HG03442 (cell line): ENCODE measurements at regions not wholly inside any gene's neighbourhood (a gene's known extent, or its start where the extent isn't known, plus 50 kb on each side); places are given as distances from the start of the nearest gene placed in this dataset.
"Not testable (repeated sequence)": the region's sequence is repeated elsewhere in the genome, so short reads cannot be mapped to it uniquely, and the experiment has no call there.

Experiments used
- ATAC-seq: cut with Tn5 transposase; IDR thresholded peaks from one replicate; pipeline ENCODE4 v1.9.1; 2021; ENCODE audit warnings: mild to moderate bottlenecking, moderate library complexity; ENCODE audit not compliant: unreplicated experiment

DNA sequence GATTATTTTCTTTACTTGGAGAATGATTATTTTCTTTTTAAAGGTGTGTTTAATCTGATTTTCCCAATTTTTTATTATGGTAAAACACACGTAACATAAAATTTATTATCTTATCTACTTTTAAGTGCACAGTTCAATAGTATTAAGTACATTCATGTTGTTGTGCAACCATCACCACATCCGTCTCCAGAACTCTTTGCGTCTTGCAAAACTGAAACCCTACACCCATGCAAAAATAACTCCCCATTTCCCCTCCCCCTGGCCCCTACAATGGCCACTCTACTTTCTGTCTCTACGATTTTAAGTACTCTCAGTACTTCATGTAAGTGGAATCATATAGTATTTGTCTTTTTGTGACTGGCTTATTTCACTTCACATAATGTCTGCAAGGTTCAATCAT, 230.7 kb downstream of the SATB1 start:
- ATAC-seq = peak; percentile 66

DNA sequence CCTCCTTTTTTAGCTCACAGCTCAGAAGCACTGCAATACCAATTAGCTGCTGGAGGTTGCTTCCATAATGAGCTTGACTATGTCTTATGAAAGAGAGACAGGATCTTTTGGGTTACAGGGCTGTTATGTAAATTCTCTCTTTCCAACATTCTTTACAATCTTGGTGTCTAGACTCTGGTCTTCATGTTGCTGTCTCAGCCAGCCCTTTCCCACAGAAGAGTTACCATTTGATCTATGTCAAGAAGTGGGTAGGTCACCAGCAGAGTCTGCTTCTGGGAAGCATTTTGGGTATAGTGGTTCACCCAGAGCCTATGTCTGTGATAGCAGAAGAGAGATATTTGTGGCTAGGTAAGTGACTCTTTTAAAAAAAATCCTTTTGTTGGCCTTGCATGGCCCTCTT, 234.5 kb downstream of the SATB1 start:
- ATAC-seq = no peak

DNA sequence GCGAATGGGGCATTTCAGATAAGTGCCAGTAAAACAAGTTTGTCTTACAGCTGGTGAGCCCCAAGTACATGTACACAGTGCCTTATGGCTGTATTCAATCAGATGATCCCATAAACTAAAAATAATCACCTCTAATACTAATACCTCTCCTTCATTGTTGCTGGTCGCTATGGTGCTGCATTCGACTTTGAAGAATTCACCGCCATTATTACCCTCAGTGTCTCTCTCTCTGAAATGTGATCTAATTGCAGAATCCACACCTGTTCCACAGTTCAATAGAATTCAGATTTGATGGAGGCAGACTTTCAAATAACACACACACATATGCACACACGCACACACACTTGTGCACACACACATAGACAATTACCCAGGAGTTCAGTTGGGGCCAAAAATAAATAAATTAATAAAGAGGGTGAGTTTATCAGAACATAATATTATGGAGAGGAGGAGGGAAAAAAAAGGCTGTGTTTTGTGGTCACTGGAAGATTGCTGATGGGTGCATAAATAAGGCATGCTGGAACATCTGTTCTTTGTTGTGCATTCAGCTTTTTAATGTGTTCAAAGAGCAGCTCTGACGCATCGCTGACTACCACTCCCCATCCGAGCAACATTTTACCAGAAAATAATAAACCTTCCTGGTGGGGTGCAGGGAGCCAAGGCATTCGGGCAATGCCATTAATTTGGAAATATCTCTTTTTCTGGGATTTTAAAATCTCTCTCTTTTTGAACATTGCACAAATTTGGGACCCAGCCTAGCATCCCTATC, 235.7 kb downstream of the SATB1 start:
- ATAC-seq = no peak

DNA sequence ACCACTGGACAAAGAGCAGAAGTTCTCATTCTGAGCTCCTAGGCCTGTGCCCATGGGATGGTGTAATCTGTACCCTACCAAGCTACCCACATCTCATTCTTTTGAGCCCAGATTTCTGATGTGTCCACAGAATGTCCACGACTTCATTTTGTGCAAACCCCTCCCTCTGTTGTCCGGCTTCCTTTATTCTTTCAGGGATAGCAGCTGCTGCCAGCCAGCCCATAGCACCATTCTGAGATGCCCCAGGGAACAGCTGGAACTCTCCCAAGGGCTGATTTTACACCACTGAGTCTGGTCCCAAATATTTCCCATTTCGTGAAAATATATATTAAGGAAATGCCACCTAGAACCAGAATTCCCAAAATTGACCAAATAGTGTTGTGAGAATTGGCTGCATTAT, 236.6 kb downstream of the SATB1 start:
- no peak for ATAC-seq

DNA sequence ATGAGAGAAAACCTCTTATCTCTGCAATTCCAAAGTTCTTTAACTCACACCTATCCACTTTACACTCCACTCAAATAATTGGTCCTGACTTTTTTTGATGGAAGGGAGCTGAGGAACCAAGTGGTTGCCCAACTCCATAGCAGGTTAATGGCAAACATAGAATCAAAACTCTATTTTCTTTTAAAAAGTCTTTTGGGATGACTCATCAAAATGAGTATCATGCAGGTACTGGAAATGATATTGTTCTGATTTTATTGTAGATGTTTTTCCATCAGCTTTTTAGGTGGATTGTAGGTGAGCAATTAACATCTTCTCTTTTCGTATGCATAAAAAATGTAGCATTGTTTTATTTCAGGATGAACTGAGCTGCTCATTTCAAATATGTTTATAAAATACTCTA, 239.5 kb downstream of the SATB1 start:
- no peak for ATAC-seq

DNA sequence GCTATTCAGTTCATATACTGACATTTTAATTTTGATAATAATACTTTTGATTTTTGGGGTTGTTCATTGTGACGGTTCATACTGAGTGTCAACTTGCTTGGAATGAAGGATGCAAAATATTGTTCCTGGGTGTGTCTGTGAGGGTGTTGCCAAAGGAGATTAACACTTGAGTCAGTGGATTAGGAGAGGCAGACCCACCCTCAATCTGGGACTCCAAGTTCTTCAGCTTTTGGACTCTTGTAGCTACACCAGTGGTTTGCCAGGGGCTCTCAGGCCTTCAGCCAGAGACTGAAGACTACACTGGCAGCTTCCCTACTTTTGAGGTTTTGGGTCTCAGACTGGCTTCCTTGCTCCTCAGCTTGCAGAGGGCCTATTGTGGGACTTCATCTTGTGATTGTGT, 242.2 kb downstream of the SATB1 start:
- ATAC-seq = not testable (repeated sequence)

DNA sequence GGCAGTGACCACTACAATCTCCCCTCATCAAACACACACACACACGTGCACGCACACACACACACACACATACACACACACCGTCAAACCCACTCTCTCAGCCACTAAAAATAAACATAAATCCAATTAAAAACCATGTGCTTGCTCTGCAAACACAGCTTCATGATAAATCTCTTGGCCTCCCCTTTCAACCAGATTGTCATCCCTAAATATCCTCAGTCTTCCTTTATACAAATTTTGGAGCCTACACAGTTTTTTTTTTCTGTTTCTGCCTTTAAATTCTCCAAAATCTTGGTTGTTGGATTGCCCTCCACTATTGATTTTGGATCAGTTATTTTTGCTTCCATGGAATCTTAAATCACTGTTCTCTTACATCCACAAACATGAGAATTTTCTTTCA, 245.6 kb downstream of the SATB1 start:
- no peak for ATAC-seq

DNA sequence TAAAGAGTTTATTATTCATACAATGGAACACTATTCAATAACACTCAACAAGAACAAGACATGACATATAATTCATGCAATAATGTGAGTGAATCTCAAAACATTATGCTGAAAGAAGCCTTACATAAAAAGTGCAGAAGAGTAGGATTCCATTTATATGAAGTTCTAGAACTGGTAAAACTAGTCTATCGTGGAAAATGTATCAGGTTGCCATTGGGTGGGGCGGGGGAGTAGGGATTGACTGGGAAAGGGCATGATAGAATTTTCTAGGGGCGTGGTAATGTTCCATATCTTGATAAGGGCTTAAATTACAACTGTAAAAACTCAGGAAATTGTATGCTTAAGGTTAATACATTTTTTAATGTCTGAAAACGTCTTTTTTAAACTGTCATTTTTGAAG, 247.9 kb downstream of the SATB1 start:
- no peak for ATAC-seq

DNA sequence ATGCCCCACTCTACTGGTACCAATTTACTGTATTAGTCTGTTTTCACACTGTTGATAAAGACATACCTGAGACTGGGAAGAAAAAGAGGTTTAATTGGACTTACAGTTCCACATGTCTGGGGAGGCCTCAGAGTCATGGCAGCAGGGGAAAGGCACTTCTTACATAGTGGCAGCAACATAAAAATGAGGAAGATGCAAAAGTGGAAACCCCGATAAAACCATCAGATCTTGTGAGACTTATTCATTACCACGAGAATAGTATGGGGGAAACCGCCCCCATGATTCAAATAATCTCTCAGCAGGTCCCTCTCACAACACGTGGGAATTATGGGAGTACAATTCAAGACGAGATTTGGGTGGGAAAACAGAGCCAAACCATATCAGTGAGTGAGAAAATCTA, 251.2 kb downstream of the SATB1 start:
- ATAC-seq = not testable (repeated sequence)

DNA sequence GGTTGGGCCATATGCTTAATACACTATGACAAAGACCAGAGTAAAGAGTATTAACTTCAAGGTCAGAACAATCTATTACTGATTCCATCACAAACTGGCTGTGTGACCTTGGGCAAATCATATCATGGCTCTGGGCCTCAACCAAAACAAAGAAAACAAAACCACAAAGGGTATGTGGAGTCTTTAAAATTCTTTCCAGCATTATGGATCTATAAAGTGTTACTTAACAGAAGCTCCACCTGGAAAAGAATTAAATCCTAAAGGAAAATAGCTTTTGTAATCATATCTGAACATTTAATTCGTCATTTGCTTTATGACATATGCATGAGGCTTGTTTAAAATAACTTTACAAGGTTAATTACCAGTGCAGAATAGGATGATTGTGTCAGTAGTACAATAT, 265.5 kb downstream of the SATB1 start:
- ATAC-seq = no peak

DNA sequence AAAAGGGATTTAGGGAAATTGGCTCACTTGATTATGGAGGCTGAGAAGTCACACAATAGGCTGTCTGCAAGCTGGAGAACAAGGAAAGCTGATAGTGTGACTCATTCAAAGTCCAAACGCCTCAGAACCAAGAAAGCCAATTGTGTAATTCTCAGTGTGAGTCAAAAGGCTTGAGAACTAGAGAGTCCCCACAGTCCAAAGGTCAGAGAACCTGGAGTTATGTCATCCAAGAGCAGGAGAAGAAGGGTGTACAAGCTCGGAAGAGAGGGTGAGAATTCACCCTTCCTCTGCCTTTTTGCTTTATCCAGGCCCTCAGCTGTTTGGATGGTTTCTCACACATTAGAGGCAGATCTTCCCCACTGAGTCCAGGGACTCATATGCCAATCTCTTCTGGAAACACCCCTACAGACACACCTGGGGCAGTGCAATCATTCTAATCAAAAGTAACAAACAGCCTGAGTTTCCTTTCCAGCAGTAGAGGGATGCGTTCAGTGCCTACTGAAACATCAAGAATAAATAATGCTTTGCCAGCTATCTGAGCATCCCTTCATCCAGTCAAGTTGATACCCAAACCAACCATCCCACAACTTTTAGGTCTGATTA, 271.5 kb downstream of the SATB1 start:
- ATAC-seq = no peak

DNA sequence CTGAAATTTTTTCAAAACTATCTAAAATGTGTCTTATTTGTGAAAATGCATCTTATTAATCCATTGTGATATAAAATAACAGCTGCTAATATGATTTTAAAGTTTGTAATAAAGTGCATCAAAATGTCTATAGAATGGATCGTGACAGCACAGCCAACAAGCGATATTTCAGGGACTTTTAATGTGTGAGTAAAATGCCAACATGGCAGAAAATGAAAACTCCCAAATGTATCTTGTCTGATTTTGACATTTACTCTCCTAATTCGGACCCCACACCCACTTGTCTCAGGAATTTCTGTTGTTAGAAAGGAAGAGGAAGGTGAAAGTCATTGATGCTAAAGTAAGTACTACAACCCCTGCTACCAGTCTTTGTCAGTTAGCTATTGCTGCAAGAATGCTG, 273.9 kb downstream of the SATB1 start:
- ATAC-seq = no peak

DNA sequence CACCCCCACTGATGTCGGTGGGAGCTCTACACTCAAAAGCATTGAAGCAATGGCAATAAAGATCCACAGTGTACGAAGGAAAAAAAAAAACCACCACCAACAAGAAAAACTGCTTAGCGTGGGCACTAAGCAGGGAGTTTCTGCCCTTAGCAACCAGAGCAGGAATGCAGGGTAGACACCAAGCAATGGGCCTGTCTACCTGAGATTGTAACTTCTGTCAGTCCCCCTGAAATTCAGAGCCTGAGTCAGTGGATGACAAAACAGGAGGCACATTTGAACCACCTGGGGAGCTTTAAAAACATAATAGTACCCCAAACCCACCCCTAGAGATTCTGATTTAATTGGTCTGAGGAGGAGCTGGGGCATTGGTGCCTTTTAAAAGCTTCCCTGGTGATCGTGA, 275.2 kb downstream of the SATB1 start:
- ATAC-seq = no peak

DNA sequence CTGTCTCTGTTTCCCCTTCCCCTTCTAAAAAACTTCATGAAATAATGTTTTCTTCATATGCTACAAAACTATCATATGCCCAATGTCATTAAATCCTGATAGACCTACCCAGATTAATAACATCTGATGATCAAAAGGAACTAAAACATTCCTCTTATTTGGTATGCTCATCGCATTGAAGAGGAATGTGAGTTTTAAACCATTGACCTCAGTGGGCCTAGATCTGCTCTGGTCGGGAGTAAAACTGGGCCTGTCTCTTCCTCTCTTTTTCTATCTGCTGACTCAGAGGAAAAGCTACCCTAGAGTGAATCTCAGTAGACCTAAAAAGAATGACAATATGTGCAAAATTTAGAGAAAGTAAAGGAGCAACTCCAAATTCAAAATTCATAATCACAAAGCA, 275.8 kb downstream of the SATB1 start:
- ATAC-seq = no peak

DNA sequence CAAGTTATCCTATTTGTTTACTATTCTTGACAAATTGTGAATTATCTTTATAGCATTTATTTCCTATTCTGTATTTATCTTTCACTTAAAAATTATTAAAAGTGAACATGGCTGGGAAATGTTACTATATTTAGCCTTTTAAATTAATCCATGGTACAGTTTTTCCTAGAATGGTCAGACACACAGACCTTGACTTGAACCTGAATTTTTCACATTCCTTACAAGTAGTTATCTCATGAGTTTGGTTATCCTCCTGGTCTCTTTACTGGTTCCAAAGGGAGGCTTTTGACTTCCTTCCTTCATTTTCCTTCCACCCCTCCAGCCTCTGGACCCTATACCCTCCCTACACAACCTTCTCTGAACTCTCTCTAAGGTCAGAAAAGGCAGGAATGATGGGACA, 280.6 kb downstream of the SATB1 start:
- no peak for ATAC-seq

DNA sequence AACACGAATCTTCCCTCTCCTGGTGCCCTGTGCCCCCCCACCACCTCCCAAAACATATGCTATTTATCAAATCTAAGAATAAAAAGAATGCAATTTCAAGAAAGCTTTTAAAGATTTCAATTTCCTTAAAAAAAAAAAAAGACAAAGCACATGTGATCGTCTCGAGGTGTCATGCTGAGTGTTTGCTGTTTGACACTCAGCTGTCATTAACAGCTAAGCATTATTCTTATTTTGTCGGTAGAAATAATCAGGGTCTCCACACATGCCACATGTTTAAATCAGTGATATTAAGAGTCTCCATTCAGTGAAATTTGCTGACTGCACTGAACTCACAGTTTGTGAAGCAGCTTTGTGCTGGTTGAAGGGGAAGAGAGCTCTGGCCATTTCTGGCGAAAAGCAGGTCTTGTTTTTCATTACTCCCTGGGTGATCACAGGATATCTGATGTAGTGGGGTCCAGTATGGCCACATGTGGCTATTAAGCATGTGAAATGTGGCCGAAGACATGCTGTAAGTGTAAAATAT, 281.8 kb downstream of the SATB1 start:
- no peak for ATAC-seq

DNA sequence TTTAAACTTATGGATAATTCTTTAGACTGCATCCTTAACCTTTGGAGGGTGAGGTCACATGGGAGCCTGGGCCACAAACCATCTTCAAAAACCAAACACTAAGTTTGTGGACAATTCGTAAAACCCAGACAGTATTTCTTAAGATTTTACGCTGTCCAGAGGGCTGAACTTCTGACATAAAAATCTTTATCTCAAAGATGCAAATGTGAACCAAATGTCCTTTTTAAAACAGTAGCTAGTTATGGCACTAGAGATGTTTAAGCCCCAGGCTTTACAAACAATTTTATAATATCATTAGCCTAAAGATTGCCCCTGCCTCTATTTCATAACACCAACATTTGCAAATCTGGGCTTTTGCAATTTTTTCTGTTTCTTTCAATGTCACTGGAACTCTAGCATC, 287.2 kb downstream of the SATB1 start:
- ATAC-seq = no peak

DNA sequence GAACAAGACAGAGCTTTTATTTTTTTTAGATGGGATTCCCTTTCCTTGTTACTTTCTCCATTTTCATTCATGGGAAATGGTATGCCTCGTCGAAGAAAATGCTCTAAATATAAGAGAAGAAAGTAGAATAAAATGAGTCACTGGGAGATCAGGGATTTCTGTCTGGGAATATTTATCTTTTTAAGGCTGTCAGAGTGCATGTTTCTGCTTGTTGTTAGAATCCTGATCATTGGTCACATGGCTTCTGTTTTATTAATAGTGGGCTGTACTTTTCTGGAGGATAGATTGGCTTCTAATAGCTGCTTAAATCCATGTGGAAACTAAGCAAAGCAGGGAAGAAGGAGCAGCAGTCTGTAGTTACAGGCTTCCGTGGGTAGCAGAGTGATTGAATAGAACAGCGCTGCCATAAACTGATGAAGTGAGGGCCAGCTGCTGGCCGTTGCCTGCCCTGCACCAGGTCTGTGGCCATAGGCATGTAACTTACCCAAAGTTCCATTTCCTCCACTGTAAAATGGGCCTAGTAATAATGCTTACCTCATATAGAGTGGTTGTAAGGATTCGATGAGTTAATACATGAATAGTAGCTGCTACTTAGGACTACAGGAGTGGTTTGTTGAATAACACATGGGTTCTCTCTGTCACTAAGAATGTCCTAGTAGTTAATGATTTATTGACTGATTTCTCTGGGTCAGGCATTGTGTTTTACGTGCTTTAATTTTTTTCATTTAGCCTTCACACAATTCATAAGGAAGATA, 289.9 kb downstream of the SATB1 start:
- ATAC-seq = no peak

DNA sequence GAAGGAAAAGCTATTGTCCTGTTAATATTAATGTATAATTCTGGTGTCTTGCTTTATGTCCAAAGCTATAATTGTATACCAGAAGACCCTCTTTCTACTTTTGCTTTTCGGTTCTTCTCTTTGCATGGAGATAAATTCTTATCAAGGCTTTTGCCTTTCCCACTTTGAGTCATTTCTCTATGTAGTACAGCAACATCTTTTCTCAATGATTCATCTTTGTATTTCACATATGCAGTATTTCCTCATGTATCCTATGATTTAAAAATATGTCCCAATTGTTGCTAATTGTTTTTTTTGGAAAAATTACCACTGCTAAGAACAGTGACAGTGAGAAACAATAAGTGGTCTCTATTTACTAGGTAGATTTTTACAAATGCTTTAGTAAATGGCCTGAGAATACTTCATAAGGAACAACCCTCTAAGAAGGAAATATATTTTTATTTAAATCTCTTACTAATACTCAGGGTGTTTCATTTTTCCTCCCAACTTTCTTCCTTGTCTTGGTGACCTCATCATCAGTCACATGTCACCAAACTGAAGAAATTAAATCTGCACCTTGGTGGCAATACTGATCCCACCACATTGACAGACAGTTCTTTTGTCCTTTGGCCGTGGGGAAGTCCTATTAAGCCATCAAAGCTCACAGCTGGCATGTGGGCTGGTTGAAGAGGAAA, 290.6 kb downstream of the SATB1 start:
- no peak for ATAC-seq

DNA sequence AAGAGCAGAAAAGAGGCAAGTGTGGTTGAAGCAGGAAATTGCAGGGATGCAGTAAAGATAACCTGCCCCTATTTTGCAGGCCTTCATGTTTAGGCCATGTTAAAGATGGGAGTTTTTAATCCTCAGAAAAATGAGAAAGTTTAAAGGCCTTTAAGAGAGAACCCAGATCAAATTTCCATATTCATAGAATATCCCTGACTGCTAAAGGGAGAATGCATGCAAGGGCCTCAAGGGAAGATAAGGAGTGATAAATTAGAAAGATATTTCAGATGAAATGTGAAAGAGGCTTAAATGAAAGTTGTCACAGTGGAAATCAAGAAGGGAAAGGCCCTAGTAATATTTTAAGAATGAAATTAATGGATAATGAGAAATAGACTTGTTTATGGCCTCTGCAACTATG, 292.1 kb downstream of the SATB1 start:
- no peak for ATAC-seq
